IPS-15b (cell line): ENCODE measurements at regions not wholly inside any gene's neighbourhood (a gene's known extent, or its start where the extent isn't known, plus 50 kb on each side); places are given as distances from the start of the nearest gene placed in this dataset.

ENCODE experiments used
- H3K27me3 ChIP-seq: one replicate; pipeline ENCODE4 v1.6.1; 2013; ENCODE audit warnings: low read length; ENCODE audit not compliant: control insufficient read depth, insufficient read depth
- H3K36me3 ChIP-seq: one replicate; pipeline ENCODE4 v1.6.1; 2013; ENCODE audit warnings: low read length; ENCODE audit not compliant: control insufficient read depth, insufficient read depth
- H3K4me1 ChIP-seq: one replicate; pipeline ENCODE4 v1.6.1; 2013; ENCODE audit warnings: mild to moderate bottlenecking, low read length; ENCODE audit not compliant: control insufficient read depth, insufficient read depth
- H3K4me3 ChIP-seq: one replicate; pipeline ENCODE4 v1.5.1; 2013; ENCODE audit warnings: low read depth, low read length
- H3K9ac ChIP-seq: one replicate; pipeline ENCODE4 v1.6.1; 2013; ENCODE audit warnings: low read depth, mild to moderate bottlenecking, low read length
- H3K9me3 ChIP-seq: one replicate; pipeline ENCODE4 v1.6.1; 2013; ENCODE audit warnings: mild to moderate bottlenecking, low read length; ENCODE audit not compliant: control insufficient read depth, insufficient read depth

DNA sequence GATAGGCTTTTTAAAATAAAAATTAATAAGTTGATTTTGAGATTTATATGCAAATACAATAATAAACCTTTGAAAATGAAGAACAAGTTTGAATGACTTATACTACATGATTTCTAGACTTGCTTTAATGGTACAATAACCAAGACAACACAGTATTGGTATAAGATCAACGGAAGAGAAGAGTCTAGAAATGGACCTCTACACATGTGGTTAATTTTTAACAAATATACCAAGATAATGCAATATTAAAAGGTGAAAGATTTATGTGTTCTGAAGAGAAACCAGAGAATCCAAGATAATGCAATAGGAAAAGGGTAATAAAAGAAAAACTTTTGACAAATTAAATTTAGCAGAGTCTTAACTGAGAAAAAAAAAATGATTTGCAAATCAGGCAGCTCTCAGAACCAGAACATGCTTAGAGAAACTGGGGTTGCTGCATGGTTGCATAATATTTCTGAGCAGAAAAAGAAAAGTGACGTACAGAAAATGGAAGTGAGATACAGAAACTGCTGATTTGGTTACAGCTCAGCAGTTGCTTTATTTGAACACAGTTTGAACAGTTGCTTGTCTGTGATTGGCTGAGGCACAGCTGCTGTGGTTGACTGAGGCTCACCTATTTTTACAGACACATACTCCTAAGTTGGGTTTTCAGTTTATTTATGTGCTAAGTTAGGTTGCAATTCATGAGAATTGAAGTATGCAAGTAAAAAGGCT is 365.9 kb downstream of the CRPPA start:
- no peaks in the 10 kb centered on the region for H3K36me3 ChIP-seq
- H3K9me3 ChIP-seq: no peaks in the 10 kb centered on the region
- H3K9ac ChIP-seq: no peak overlapping the region
- H3K4me3 ChIP-seq: no peak overlapping the region
- H3K27me3 ChIP-seq: no peaks in the 10 kb centered on the region
- no peaks in the 10 kb centered on the region for H3K4me1 ChIP-seq

DNA sequence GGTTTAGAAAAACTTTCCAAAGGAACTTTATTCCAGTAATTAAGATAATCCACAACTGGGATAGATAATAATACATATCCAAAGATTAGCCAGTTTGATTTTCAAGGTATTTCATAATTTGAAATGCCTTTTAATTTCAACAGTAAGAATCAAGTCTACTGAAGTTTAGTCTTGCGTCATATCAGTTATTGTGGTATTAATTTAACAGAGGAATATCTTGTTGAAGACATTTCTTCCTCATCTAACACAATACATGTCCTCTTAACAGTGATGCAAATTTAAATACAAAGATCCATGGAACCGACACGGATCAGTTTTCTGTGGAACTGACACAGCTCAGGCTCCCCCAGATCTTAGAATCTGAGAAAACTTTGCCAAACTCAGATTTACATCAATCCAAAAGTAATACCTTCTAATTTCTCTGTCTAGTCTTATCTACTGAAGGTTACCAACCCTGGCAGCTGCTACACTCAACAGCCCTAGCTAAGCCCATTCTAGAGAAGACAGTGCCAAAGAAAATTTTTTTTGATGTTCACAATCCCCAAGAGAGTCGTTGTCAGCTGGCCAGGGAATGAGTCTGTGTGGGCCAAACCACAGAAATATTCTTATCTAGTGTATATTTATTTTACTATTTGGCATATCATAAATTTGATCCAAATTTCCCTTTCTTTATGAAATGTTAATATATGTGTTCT is 365.2 kb upstream of the MEOX2 start:
- Histone ChIP-seq H3K4me3 (no peak overlapping the region), H3K9ac (no peak overlapping the region), H3K4me1 (no peaks in the 10 kb centered on the region), H3K9me3 (no peaks in the 10 kb centered on the region), H3K27me3 (no peaks in the 10 kb centered on the region), H3K36me3 (no peaks in the 10 kb centered on the region)

DNA sequence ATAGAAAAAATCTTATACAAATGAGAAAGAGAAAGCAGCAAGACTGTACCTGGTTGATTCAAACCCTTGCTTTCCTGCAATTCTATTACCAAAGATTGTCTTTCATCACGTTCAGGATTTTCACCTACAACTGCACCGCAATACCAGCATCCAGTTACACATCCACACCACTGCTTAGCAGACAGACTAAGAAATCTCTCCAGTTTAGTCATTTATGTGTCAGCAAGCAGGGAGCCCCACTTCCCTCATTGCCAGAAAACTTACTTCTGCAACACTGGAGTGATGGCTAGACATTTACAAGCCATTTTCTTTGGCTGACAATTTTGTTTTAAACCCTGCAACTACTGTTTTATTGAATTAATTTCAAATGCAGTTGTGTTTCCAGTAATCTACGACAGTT is 359.6 kb upstream of the MEOX2 start:
- H3K27me3 ChIP-seq: no peaks in the 10 kb centered on the region
- no peak overlapping the region for H3K4me3 ChIP-seq
- H3K9me3 ChIP-seq: no peaks in the 10 kb centered on the region
- no peaks in the 10 kb centered on the region for H3K4me1 ChIP-seq
- H3K36me3 ChIP-seq: no peaks in the 10 kb centered on the region
- H3K9ac ChIP-seq: no peak overlapping the region

DNA sequence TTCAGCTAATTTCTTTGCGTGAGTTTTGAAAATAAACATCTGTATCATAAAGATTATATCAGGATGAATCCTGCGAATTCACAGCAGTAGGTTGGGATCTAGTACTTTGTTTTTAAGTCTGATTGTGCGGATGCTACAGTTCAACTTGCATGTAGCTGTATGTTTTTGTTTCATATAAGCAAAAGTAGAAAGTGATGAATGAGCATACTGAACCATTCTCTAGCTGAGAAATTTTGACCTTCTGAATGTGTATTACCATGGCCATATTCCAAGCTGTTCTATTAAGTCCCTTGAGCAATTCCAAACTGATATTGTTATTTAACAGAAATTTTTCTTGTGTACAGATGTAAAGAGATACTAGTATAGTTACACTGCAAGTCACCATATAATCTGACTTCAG is 358.8 kb upstream of the MEOX2 start:
- Histone ChIP-seq H3K27me3 (no peaks in the 10 kb centered on the region), H3K36me3 (no peaks in the 10 kb centered on the region), H3K9me3 (no peaks in the 10 kb centered on the region), H3K9ac (no peak overlapping the region), H3K4me3 (no peak overlapping the region), H3K4me1 (no peaks in the 10 kb centered on the region)

DNA sequence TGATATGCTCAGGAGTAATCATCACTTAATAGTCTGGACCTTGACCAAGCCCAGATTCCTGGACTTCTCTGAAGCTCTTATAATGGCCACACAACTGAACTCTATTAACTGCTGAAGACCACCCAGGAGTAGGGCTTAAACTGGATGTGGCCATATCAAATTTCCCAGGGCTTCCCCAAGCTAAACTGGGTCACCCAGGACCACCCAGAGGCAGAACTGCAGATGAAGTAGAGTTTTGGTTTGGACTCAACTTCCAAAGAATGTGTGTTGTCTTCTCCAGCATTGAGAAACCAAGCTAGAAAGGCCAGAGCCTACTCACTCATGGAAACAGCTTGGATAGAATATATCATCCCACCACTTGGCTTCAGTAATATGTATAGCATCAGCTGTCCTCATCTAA is 358.2 kb upstream of the MEOX2 start:
- Histone ChIP-seq H3K4me1 (no peaks in the 10 kb centered on the region), H3K9me3 (no peaks in the 10 kb centered on the region), H3K4me3 (no peak overlapping the region), H3K36me3 (no peaks in the 10 kb centered on the region), H3K27me3 (no peaks in the 10 kb centered on the region), H3K9ac (no peak overlapping the region)

DNA sequence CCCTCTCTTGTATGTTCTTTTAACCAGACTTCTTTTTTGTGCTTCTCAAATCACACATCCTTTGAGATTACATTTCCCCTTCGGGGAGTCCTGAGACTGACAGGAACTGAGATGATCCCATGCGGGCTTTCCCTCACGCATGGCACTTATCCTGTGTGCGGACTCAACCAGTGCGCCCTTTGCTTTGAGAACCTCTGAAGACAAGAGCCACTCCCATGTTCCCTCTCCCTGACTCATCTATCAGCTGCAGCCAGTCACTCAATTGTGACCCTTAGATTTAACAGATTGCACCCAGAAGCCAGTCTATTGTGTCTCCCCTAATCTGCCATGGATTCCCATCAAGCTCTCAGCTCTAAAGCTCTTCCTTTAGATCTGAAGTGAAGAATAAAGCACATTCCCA is 353.9 kb upstream of the MEOX2 start:
- Histone ChIP-seq H3K4me3 (no peak overlapping the region), H3K9me3 (no peaks in the 10 kb centered on the region), H3K9ac (no peak overlapping the region), H3K4me1 (no peaks in the 10 kb centered on the region), H3K36me3 (no peaks in the 10 kb centered on the region), H3K27me3 (no peaks in the 10 kb centered on the region)

DNA sequence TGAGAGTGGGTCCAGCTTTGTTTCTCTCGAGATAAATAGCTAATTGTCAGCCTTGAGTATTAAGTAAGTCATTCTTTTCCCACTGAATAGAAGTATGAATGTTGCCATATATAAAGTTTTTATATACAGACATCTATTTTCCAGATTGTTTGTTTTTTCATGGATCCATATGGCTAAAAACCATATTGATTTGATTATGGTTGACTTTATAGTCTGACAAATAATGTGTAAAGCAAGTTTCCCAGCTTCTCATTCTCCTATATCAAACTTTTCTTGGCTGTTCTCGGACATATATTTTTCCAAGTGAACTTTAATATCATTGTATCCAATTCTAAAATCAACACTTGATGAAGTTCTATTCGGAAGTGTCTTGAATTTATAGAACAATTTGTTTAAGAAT is 352.4 kb upstream of the MEOX2 start:
- no peaks in the 10 kb centered on the region for H3K4me1 ChIP-seq
- no peaks in the 10 kb centered on the region for H3K27me3 ChIP-seq
- H3K9me3 ChIP-seq: no peaks in the 10 kb centered on the region
- H3K36me3 ChIP-seq: no peaks in the 10 kb centered on the region
- H3K9ac ChIP-seq: no peak overlapping the region
- no peak overlapping the region for H3K4me3 ChIP-seq

DNA sequence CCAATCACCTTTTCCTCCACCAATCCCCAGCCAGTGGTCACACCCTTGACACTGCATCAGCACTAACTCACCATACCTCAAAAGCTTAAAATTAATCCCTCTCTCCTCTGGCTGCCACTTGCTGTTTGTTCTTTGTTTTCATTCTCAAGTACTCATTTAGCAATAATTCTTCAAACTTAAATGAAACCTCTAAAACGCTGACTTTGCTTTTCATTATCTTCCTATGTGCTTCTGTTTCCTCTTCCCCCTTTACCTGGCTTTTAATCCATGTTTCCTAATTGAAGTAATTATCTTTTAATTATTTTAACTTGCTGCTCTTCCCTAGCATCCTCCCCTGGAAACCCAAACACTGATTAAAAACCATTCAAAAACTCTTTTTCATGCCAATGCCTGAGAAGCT is 348.9 kb upstream of the MEOX2 start:
- Histone ChIP-seq H3K9ac (no peak overlapping the region), H3K9me3 (no peaks in the 10 kb centered on the region), H3K4me1 (no peaks in the 10 kb centered on the region), H3K4me3 (no peak overlapping the region), H3K27me3 (no peaks in the 10 kb centered on the region), H3K36me3 (no peaks in the 10 kb centered on the region)

DNA sequence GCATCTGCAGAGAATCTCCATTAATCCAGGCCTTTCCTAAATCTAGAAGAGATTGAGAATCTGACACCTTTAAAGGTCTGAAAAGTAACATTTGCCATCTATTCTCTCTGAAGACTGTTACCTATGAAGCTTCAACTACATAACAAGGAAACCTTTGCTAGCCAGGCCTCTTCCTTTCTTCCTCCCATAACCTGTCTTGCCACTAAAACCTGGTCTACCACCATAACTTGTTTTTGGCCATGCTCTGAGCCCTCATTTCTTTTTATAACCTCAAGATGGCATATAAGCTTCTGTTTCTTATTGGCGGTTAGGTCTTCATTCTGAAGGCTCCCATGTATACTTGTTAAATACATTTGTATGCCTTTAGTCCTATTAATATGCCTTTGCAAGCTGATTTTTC is 348.4 kb upstream of the MEOX2 start:
- no peaks in the 10 kb centered on the region for H3K27me3 ChIP-seq
- no peaks in the 10 kb centered on the region for H3K4me1 ChIP-seq
- H3K36me3 ChIP-seq: no peaks in the 10 kb centered on the region
- H3K4me3 ChIP-seq: no peak overlapping the region
- no peak overlapping the region for H3K9ac ChIP-seq
- H3K9me3 ChIP-seq: no peaks in the 10 kb centered on the region

DNA sequence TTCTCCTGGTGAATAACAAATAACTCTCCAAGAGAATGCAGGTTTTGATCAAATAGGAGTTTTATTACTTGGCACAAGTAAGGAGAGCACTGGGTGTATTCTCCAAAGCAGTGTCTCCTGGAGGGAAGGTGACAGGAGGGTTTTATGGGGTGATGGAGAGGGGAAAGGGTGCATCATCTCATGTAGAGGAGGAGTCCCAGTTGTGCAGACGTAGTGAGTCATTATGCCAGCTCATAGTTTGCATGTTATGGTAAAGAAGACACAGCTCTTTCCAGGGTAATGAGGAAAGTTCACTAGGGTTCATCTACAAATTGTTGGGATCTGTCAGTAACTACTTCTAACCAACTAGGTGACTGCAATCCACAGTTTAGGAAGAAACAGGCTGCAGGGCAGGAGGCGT is 347.9 kb upstream of the MEOX2 start:
- H3K9me3 ChIP-seq: no peaks in the 10 kb centered on the region
- H3K9ac ChIP-seq: no peak overlapping the region
- H3K36me3 ChIP-seq: no peaks in the 10 kb centered on the region
- no peak overlapping the region for H3K4me3 ChIP-seq
- no peaks in the 10 kb centered on the region for H3K27me3 ChIP-seq
- H3K4me1 ChIP-seq: no peaks in the 10 kb centered on the region

DNA sequence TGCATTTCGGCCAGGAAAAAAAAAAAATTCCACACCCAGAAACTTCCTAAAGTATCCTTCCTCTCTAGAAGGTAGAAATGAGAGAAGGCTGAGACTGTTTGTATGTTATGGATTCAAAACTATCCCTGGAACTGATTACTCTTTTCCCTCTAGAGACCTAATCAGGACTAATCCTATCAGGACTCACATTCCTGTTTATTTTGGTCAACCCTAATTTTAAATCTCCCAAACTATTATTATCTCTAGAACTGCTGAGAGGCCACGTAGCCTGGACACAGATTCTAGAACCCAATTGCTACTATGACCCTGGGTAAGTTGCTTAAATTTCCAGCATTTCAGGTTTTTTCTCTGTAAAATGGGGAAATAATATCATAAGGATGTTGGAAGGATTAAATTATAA is 346.8 kb upstream of the MEOX2 start:
- Histone ChIP-seq H3K9ac (no peak overlapping the region), H3K4me1 (no peaks in the 10 kb centered on the region), H3K36me3 (no peaks in the 10 kb centered on the region), H3K4me3 (no peak overlapping the region), H3K9me3 (no peaks in the 10 kb centered on the region), H3K27me3 (no peaks in the 10 kb centered on the region)

DNA sequence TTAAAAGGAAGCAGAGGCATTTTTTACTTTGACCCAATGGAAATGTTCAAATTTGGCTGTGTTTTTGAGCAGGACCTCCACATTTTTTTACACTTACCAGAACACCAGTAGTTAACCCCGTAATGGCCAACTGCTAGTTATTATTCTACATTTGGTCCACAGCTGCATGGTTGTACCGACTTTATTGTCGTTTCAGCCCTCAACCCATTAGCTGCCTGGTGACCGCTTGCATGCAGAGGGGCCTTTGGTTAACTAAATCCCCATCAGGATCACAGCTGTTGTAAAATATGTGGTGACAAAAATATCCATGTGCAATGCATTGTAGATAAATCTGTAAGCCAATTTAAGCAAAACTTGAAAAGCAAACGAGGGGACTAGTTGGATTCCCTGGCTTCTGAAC is 342.2 kb upstream of the MEOX2 start:
- no peaks in the 10 kb centered on the region for H3K27me3 ChIP-seq
- H3K4me1 ChIP-seq: no peaks in the 10 kb centered on the region
- no peaks in the 10 kb centered on the region for H3K9me3 ChIP-seq
- H3K9ac ChIP-seq: no peak overlapping the region
- no peaks in the 10 kb centered on the region for H3K36me3 ChIP-seq
- no peak overlapping the region for H3K4me3 ChIP-seq
